HEK293 (cell line): ENCODE measurements at regions not wholly inside any gene's neighbourhood (a gene's known extent, or its start where the extent isn't known, plus 50 kb on each side); places are given as distances from the start of the nearest gene placed in this dataset.

Experiments used
- CTCF ChIA-PET: fragments of 350-600 bp; formaldehyde crosslinking; extraction: SDS; loops from one replicate; lab custom pipeline; 2021; ENCODE audit warnings: antibody characterized with exemption; lab: Yijun Ruan, JAX
- POLR2A ChIA-PET: fragments of 300-600 bp; formaldehyde crosslinking; extraction: SDS; loops from one replicate; lab custom pipeline; 2020; ENCODE audit warnings: antibody characterized with exemption, inconsistent platforms; lab: Yijun Ruan, JAX
- H3K27ac ChIP-seq: fragments of 200-500 bp; sonication (Bioruptor generic); 2 replicates; pipeline ENCODE4 v1.5.1; 2014; ENCODE audit warnings: low read depth, low read length, control low read depth, inconsistent platforms; ENCODE audit errors: extremely low read depth
- H3K36me3 ChIP-seq, 2 experiments: fragments of 200-500 bp in 1 of 2; sonication (Bioruptor generic) in 1 of 2; 1 replicate in 1 of 2; 2 replicates in 1 of 2; pipeline ENCODE4 v1.5.1; 2014 to 2017; ENCODE audit warnings: inconsistent platforms in 2 of 2, low read length in 2 of 2; ENCODE audit not compliant: control insufficient read depth in 2 of 2, insufficient read depth in 1 of 2
- H3K4me1 ChIP-seq: fragments of 200-500 bp; sonication (Bioruptor generic); 2 replicates; pipeline ENCODE4 v1.5.1; 2014; ENCODE audit warnings: mild to moderate bottlenecking, low read length, inconsistent platforms; ENCODE audit not compliant: control insufficient read depth, insufficient read depth
- H3K4me3 ChIP-seq: 2 replicates; pipeline ENCODE4 v1.5.1; 2011; ENCODE audit warnings: low read depth, mild to moderate bottlenecking, control low read depth, low read length, moderate library complexity
- H3K9me3 ChIP-seq: fragments of 200-500 bp; sonication (Bioruptor generic); 2 replicates; pipeline ENCODE4 v1.5.1; 2014; ENCODE audit warnings: low read depth, low read length, inconsistent platforms; ENCODE audit not compliant: control insufficient read depth, insufficient read depth
- GLIS1 ChIP-seq: fragments of 450-650 bp; formaldehyde crosslinking; IDR thresholded peaks from 2 replicates; pipeline ENCODE4 v1.5.1; 2016; ENCODE audit warnings: missing biosample characterization, missing genetic modification characterization
- GLIS2 ChIP-seq: fragments of 450-650 bp; formaldehyde crosslinking; IDR thresholded peaks from 2 replicates; pipeline ENCODE4 v1.5.1; 2016; ENCODE audit warnings: missing biosample characterization, missing genetic modification characterization
- HIC1 ChIP-seq: fragments of 450-650 bp; formaldehyde crosslinking; IDR thresholded peaks from 2 replicates; pipeline ENCODE4 v1.5.1; 2016; ENCODE audit warnings: missing biosample characterization, missing genetic modification characterization
- KLF17 ChIP-seq: fragments of 450-650 bp; formaldehyde crosslinking; IDR thresholded peaks from 2 replicates; pipeline ENCODE4 v1.5.1; 2016; ENCODE audit warnings: missing biosample characterization, missing genetic modification characterization
- MEIS1 ChIP-seq: sonication (generic); formaldehyde crosslinking; IDR thresholded peaks from 2 replicates; pipeline ENCODE4 v1.8.1; 2022; ENCODE audit warnings: missing genetic modification reagents, mild to moderate bottlenecking, borderline replicate concordance
- PRDM10 ChIP-seq: fragments of 450-650 bp; formaldehyde crosslinking; IDR thresholded peaks from 2 replicates; pipeline ENCODE4 v1.5.1; 2016; ENCODE audit warnings: missing biosample characterization, missing genetic modification characterization
- ZBTB17 ChIP-seq: fragments of 450-650 bp; formaldehyde crosslinking; IDR thresholded peaks from 2 replicates; pipeline ENCODE4 v1.5.1; 2016; ENCODE audit warnings: missing biosample characterization, missing genetic modification characterization
- ZBTB21 ChIP-seq: fragments of 450-650 bp; formaldehyde crosslinking; IDR thresholded peaks from 2 replicates; pipeline ENCODE4 v1.5.1; 2017; ENCODE audit warnings: missing biosample characterization, missing genetic modification characterization
- ZNF112 ChIP-seq: fragments of 450-650 bp; formaldehyde crosslinking; IDR thresholded peaks from 2 replicates; pipeline ENCODE4 v1.5.0; 2017; ENCODE audit warnings: missing biosample characterization, missing genetic modification characterization
- ZNF184 ChIP-seq: fragments of 450-650 bp; IDR thresholded peaks from 2 replicates; pipeline ENCODE4 v1.5.1; 2018; ENCODE audit warnings: missing biosample characterization, mild to moderate bottlenecking, missing genetic modification characterization
- ZNF335 ChIP-seq: fragments of 450-650 bp; formaldehyde crosslinking; conservative IDR thresholded peaks from 2 replicates; pipeline ENCODE4 v1.5.1; 2016; ENCODE audit warnings: missing biosample characterization, missing genetic modification characterization
- ZNF366 ChIP-seq: fragments of 450-650 bp; formaldehyde crosslinking; conservative IDR thresholded peaks from 2 replicates; pipeline ENCODE4 v1.5.1; 2016; ENCODE audit warnings: missing biosample characterization, missing genetic modification characterization
- ZNF560 ChIP-seq: fragments of 450-650 bp; formaldehyde crosslinking; IDR thresholded peaks from 2 replicates; pipeline ENCODE4 v1.5.1; 2017; ENCODE audit warnings: missing biosample characterization, missing genetic modification characterization, borderline replicate concordance
- ZNF629 ChIP-seq: fragments of 450-650 bp; formaldehyde crosslinking; IDR thresholded peaks from 2 replicates; pipeline ENCODE4 v1.5.1; 2017; ENCODE audit warnings: missing biosample characterization, missing genetic modification characterization
- ZSCAN4 ChIP-seq: fragments of 450-650 bp; formaldehyde crosslinking; IDR thresholded peaks from 2 replicates; pipeline ENCODE4 v1.5.1; 2017; ENCODE audit warnings: missing biosample characterization, missing genetic modification characterization
- TF ChIP-seq, protein P1 (sequence below): fragments of 450-650 bp; formaldehyde crosslinking; IDR thresholded peaks from 2 replicates; pipeline ENCODE4 v1.5.1; 2017; ENCODE audit warnings: missing biosample characterization, missing genetic modification characterization
- TF ChIP-seq, protein P2 (sequence below): fragments of 450-650 bp; formaldehyde crosslinking; IDR thresholded peaks from 2 replicates; pipeline ENCODE4 v1.5.1; 2016; ENCODE audit warnings: missing biosample characterization, missing genetic modification characterization

DNA sequence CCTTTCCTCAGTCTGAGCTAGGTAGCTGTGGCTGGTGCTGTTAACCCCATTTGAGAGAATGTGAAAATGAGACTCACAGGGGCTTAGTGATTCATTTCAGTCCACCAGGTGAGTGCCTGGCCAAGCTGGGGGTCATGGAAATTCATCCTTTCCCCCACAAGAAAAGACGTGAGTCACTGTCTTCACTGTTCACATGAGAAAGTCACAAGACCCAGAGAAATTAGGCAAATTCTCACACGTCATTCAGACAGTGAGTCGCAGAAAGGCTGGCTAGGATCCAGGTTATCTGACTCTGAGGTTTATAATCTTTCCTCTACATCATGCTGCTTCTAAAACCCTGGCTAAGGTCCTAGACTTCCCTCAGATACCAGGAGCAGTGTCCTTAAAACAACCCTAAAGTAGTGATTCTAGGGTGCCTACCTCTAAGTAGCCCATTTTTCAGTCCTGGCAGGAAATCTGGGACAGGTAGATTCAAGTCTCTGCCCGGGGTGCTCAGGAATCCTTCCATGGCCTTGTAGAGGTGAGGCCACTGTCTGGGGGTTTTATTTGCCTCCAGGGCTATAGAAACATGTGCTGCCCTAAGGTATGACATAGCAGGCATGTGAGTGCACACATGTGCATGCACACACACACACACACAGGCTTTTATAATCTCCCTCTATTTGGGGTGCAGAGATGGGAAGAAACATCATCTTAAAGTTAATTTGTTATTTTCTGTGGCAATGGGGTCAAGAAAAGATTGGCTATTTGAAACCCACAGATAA is 427.9 kb upstream of the CELF2 start:
- Histone ChIP-seq H3K9me3 (no peaks in the 10 kb centered on the region), H3K4me1 (peaks cover 9% of the 10 kb centered on the region), H3K27ac (no peak overlapping the region; the same call in 1 of the 2 replicates), H3K36me3 (no peaks in the 10 kb centered on the region), H3K4me3 (no peak overlapping the region)
- ChIA-PET CTCF (no interaction called here), POLR2A (no interaction called here)
- TF ChIP-seq ZNF629 (tag by site-specific recombination), result peak; percentile 67
- TF ChIP-seq ZNF184 (tag by site-specific recombination), result 0 out of 2 replicates have a peak, but pooled peaks have one; percentile 11
- TF ChIP-seq GLIS2 (tag by site-specific recombination), result peak; percentile 20; the same call in 1 of the 2 replicates
- 0 out of 2 replicates have a peak, but pooled peaks have one; percentile 49 for TF ChIP-seq HIC1 (tag by site-specific recombination)
- peak; percentile 24; the same call in 1 of the 2 replicates for TF ChIP-seq ZSCAN4 (tag by site-specific recombination)
- TF ChIP-seq ZBTB21 (tag by site-specific recombination), result peak; percentile 39; the same call in 1 of the 2 replicates
- no peak for TF ChIP-seq ZNF560 (tag by site-specific recombination)
- peak; percentile 87 for TF ChIP-seq GLIS1 (tag by site-specific recombination)
- TF ChIP-seq ZBTB17 (tag by site-specific recombination), result 0 out of 2 replicates have a peak, but pooled peaks have one; percentile 28
- TF ChIP-seq, protein P1, sequence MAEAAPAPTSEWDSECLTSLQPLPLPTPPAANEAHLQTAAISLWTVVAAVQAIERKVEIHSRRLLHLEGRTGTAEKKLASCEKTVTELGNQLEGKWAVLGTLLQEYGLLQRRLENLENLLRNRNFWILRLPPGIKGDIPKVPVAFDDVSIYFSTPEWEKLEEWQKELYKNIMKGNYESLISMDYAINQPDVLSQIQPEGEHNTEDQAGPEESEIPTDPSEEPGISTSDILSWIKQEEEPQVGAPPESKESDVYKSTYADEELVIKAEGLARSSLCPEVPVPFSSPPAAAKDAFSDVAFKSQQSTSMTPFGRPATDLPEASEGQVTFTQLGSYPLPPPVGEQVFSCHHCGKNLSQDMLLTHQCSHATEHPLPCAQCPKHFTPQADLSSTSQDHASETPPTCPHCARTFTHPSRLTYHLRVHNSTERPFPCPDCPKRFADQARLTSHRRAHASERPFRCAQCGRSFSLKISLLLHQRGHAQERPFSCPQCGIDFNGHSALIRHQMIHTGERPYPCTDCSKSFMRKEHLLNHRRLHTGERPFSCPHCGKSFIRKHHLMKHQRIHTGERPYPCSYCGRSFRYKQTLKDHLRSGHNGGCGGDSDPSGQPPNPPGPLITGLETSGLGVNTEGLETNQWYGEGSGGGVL (tag by site-specific recombination), result 0 out of 2 replicates have a peak, but pooled peaks have one; percentile 23
- peak; percentile 70 for TF ChIP-seq ZNF366 (tag by site-specific recombination)
- TF ChIP-seq ZNF112 (tag by site-specific recombination), result no peak
- no peak for TF ChIP-seq MEIS1 (CRISPR knock-in tag)
- TF ChIP-seq, protein P2, sequence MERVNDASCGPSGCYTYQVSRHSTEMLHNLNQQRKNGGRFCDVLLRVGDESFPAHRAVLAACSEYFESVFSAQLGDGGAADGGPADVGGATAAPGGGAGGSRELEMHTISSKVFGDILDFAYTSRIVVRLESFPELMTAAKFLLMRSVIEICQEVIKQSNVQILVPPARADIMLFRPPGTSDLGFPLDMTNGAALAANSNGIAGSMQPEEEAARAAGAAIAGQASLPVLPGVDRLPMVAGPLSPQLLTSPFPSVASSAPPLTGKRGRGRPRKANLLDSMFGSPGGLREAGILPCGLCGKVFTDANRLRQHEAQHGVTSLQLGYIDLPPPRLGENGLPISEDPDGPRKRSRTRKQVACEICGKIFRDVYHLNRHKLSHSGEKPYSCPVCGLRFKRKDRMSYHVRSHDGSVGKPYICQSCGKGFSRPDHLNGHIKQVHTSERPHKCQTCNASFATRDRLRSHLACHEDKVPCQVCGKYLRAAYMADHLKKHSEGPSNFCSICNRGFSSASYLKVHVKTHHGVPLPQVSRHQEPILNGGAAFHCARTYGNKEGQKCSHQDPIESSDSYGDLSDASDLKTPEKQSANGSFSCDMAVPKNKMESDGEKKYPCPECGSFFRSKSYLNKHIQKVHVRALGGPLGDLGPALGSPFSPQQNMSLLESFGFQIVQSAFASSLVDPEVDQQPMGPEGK, result peak; percentile 63
- TF ChIP-seq ZNF335 (tag by site-specific recombination), result peak; percentile 31
- no peak for TF ChIP-seq KLF17 (tag by site-specific recombination)
- 0 out of 2 replicates have a peak, but pooled peaks have one; percentile 17 for TF ChIP-seq PRDM10 (tag by site-specific recombination)
